ENCODE measurements at regions not wholly inside any gene's neighbourhood (a gene's known extent, or its start where the extent isn't known, plus 50 kb on each side); places are given as distances from the start of the nearest gene placed in this dataset.

- TF ChIP-seq CTCF (IDR thresholded peaks at IDR 0.05; ENCODE audit: borderline replicate concordance) = no peak
- Histone ChIP-seq H3K27me3 (ENCODE audit: low read depth) (no peaks in the 10 kb centered on the region), H3K36me3 (no peaks in the 10 kb centered on the region), H3K27ac (replicated peaks) (no peak overlapping the region), H3K4me3 (no peak overlapping the region), H3K9me3 (replicated peaks) (no peaks in the 10 kb centered on the region), H3K4me1 (no peaks in the 10 kb centered on the region)
- intact Hi-C loops (cut with micrococcal nuclease) = no loop called here
- no peak for DNase-seq
Measured at GRCh38 chr5:9724707-9725106, 94.6 kb upstream of the TAS2R1 start.

- no peak for DNase-seq
- H3K9me3 ChIP-seq (replicated peaks) = no peaks in the 10 kb centered on the region
- no peak for TF ChIP-seq CTCF (IDR thresholded peaks at IDR 0.05; ENCODE audit: borderline replicate concordance)
- H3K27ac ChIP-seq (replicated peaks) = no peak overlapping the region
- no peaks in the 10 kb centered on the region for H3K4me1 ChIP-seq
- intact Hi-C loops (cut with micrococcal nuclease) = no loop called here
- H3K4me3 ChIP-seq = no peak overlapping the region
- H3K27me3 ChIP-seq (ENCODE audit: low read depth) = no peaks in the 10 kb centered on the region
- H3K36me3 ChIP-seq = no peaks in the 10 kb centered on the region
Measured at GRCh38 chr5:9722601-9723180, 92.5 kb upstream of the TAS2R1 start.

- Histone ChIP-seq H3K27ac (replicated peaks) (no peak overlapping the region), H3K9me3 (replicated peaks) (no peaks in the 10 kb centered on the region), H3K36me3 (no peaks in the 10 kb centered on the region), H3K4me1 (no peaks in the 10 kb centered on the region), H3K4me3 (no peak overlapping the region), H3K27me3 (ENCODE audit: low read depth) (no peaks in the 10 kb centered on the region)
- DNase-seq = no peak
- TF ChIP-seq CTCF (IDR thresholded peaks at IDR 0.05; ENCODE audit: borderline replicate concordance) = no peak
- intact Hi-C loops (cut with micrococcal nuclease) = no loop called here
Measured at GRCh38 chr5:9721161-9721560, 91.0 kb upstream of the TAS2R1 start.

- Histone ChIP-seq H3K4me1 (no peaks in the 10 kb centered on the region), H3K9me3 (replicated peaks) (no peaks in the 10 kb centered on the region), H3K27ac (replicated peaks) (no peak overlapping the region), H3K36me3 (no peaks in the 10 kb centered on the region), H3K4me3 (no peak overlapping the region), H3K27me3 (ENCODE audit: low read depth) (no peaks in the 10 kb centered on the region)
- DNase-seq = no peak
- intact Hi-C loops (cut with micrococcal nuclease) = no loop called here
- TF ChIP-seq CTCF (IDR thresholded peaks at IDR 0.05; ENCODE audit: borderline replicate concordance) = no peak
Measured at GRCh38 chr5:9720361-9720760, 90.2 kb upstream of the TAS2R1 start.

- Histone ChIP-seq H3K27me3 (ENCODE audit: low read depth) (no peaks in the 10 kb centered on the region), H3K9me3 (replicated peaks) (no peaks in the 10 kb centered on the region), H3K4me3 (no peak overlapping the region), H3K4me1 (no peaks in the 10 kb centered on the region), H3K36me3 (no peaks in the 10 kb centered on the region), H3K27ac (replicated peaks) (no peak overlapping the region)
- no peak for DNase-seq
- intact Hi-C loops (cut with micrococcal nuclease) = no loop called here
- no peak for TF ChIP-seq CTCF (IDR thresholded peaks at IDR 0.05; ENCODE audit: borderline replicate concordance)
Measured at GRCh38 chr5:9716838-9717281, 86.7 kb upstream of the TAS2R1 start.

All from left ventricle myocardium inferior (tissue), 1 donor.